ENCODE measurements at regions not wholly inside any gene's neighbourhood (a gene's known extent, or its start where the extent isn't known, plus 50 kb on each side); places are given as distances from the start of the nearest gene placed in this dataset.

DNA sequence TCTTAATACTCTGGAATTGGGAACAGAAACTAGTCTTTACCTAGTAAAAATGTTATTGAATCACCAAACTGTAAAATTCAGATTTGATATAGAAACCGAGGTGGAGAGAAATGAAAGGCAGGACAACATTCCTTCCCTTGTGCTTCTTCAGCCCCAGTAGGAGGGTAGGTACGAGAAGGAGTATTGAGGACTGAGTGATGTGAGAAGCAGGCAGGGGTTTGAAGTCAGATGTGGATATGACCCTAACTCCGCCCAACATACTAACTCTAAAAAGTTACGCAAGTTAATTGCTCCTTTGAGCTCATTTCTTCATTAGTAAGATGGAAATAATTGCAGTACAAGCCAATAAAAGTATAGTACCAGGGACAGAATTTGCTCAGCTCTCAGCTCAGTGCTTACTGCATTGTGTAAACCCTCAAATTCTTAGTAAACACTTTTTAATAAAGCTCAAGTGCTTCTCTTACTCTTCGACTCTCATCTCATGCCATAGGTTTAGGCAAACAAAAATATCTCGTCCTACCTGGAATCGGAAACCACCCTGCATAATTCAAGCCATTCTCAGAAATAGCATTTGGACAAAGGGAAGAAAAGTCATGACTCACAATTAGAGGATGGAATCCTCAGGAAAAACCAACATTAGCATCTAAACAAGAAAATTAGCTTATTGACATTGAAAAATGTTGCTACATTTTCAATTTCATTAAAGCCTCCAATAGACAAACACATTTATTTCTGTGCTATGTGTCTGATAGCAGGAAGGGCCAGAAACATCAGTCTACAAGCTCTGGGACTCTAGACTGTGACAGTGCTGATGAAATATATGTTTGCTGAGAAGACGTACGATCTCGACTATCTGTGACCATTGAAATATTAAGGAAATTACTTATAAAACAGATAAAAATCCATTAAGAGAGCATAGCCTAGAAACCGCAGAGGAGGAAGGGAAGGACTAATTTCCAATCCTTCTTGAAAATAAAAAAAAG lies 161.3 kb downstream of the HNMT start:
- H3K9me3 ChIP-seq (replicated peaks; ENCODE audit: low read length): no peaks in the 10 kb centered on the region

DNA sequence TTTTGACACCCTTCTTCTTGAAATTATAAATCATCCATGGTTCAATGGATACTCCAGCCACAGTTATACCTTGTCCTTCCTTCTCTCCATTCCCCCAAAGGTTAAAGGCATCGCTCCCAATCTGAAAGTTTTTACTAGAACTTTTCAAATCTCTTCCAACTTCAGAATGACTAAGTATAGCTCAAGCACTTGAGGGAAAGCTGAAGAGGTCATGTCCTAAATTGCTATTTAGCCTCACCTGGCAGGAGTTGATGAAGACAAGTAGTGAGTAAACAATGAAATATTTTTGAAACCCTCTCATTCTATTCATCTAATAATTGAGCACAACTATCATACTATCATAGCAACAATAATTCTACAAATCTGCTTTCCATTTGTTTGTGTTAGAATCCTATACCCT lies 167.8 kb downstream of the HNMT start:
- Histone ChIP-seq H3K4me3 (ENCODE audit: low read length) (no peak overlapping the region), H3K4me2 (ENCODE audit: low read length) (no peak overlapping the region), H3K36me3 (ENCODE audit: insufficient read depth, low read length) (no peaks in the 10 kb centered on the region), H3K9me3 (replicated peaks; ENCODE audit: low read length) (no peaks in the 10 kb centered on the region), H3K9ac (ENCODE audit: low read depth, low read length) (no peak overlapping the region), H3K4me1 (ENCODE audit: control insufficient read depth, insufficient read depth, low read length) (no peaks in the 10 kb centered on the region), H3K27me3 (ENCODE audit: control insufficient read depth, insufficient read depth, low read length) (no peaks in the 10 kb centered on the region)

More for the DNA sequence above, 161.3 kb downstream of the HNMT start:
- Histone ChIP-seq H3K4me3 (ENCODE audit: low read length) (no peak overlapping the region), H3K36me3 (ENCODE audit: insufficient read depth, low read length) (no peaks in the 10 kb centered on the region), H3K4me2 (ENCODE audit: low read length) (no peak overlapping the region), H3K4me1 (ENCODE audit: control insufficient read depth, insufficient read depth, low read length) (no peaks in the 10 kb centered on the region), H3K27me3 (ENCODE audit: control insufficient read depth, insufficient read depth, low read length) (no peaks in the 10 kb centered on the region), H3K9ac (ENCODE audit: low read depth, low read length) (no peak overlapping the region)

DNA sequence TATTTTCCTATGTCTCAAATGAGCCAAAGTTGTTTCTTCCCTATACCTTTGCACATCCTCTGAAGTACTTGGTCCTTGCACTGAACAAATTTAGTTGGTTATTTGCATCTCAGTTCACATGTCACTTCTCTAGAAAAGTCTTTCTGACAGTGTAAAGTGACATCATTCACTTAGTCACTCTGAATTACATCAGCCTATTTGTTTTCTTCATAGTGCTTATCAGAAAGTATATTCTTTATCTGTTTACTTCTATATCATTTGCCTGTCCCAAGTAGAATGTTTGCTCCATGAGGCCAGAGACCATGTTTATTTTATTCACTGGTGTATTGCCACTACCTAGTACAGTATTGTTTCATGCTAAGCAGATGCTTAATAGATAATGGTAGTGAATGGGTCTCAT lies 173.7 kb downstream of the HNMT start:
- Histone ChIP-seq H3K4me2 (ENCODE audit: low read length) (no peak overlapping the region), H3K4me3 (ENCODE audit: low read length) (no peak overlapping the region), H3K36me3 (ENCODE audit: insufficient read depth, low read length) (no peaks in the 10 kb centered on the region), H3K27me3 (ENCODE audit: control insufficient read depth, insufficient read depth, low read length) (no peaks in the 10 kb centered on the region), H3K4me1 (ENCODE audit: control insufficient read depth, insufficient read depth, low read length) (no peaks in the 10 kb centered on the region), H3K9ac (ENCODE audit: low read depth, low read length) (no peak overlapping the region), H3K9me3 (replicated peaks; ENCODE audit: low read length) (no peaks in the 10 kb centered on the region)

DNA sequence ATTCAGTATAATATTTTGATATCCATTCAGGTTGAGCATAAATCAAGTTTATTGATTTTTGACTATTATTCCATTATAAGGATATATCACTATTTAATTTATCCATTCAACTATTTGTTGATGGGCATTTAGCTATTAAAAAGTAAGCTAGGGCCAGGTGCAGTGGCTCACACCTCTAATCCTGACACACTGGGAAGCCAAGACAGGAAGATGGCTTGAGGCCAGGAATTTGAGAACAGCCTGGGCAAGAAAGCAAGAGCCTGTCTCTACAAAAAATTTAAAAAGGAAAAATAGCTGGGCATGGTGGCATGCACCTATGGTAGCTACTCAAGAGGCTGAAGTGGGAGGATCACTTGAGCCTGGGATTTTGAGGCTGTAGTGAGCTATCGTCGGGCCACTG lies 183.5 kb downstream of the HNMT start:
- no peak overlapping the region for H3K4me3 ChIP-seq (ENCODE audit: low read length)
- H3K9me3 ChIP-seq (replicated peaks; ENCODE audit: low read length): no peaks in the 10 kb centered on the region
- H3K9ac ChIP-seq (ENCODE audit: low read depth, low read length): no peak overlapping the region
- no peaks in the 10 kb centered on the region for H3K27me3 ChIP-seq (ENCODE audit: control insufficient read depth, insufficient read depth, low read length)
- no peak overlapping the region for H3K4me2 ChIP-seq (ENCODE audit: low read length)
- H3K4me1 ChIP-seq (ENCODE audit: control insufficient read depth, insufficient read depth, low read length): no peaks in the 10 kb centered on the region
- H3K36me3 ChIP-seq (ENCODE audit: insufficient read depth, low read length): no peaks in the 10 kb centered on the region

DNA sequence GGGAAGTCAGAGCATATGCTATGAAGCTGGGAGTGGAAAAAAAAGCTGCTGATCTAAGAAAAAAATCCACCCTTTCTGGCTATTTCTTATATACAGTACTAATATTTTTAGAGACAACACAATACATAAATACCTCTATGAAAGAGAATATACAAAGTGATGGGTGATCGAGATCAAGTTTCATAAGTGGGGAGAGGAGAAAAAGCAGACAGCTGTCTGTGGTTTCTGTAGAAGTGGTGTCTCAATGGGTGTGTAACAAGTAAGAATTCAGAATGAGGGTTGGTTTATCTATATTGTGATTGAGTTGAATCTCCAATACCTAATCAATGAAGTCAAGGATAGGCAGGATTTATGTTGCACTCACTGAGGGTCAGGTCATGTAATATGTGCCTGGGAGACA lies 191.0 kb downstream of the HNMT start:
- H3K36me3 ChIP-seq (ENCODE audit: insufficient read depth, low read length): no peaks in the 10 kb centered on the region
- H3K9ac ChIP-seq (ENCODE audit: low read depth, low read length): no peak overlapping the region
- no peaks in the 10 kb centered on the region for H3K4me1 ChIP-seq (ENCODE audit: control insufficient read depth, insufficient read depth, low read length)
- H3K4me3 ChIP-seq (ENCODE audit: low read length): no peak overlapping the region
- H3K4me2 ChIP-seq (ENCODE audit: low read length): no peak overlapping the region
- H3K9me3 ChIP-seq (replicated peaks; ENCODE audit: low read length): no peaks in the 10 kb centered on the region
- no peaks in the 10 kb centered on the region for H3K27me3 ChIP-seq (ENCODE audit: control insufficient read depth, insufficient read depth, low read length)

DNA sequence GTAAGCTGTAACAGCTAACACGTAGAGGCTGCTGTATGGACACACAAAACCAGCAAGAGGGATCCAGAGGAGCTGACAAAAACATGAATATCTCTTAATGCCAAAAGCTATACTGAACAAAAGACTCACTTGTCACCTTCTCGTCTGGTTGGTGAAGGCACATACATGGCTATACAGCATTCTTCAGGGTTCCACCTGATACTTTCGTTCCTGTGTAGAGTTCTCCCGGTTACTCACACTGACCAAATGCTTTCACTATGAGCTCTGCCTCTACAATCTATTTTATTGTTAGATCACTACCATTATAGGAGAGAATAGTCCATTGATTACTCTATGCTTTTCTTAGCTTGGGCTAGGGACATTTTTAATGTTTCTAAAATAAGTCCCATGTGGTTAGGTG lies 193.1 kb downstream of the HNMT start:
- Histone ChIP-seq H3K4me1 (ENCODE audit: control insufficient read depth, insufficient read depth, low read length) (no peaks in the 10 kb centered on the region), H3K9me3 (replicated peaks; ENCODE audit: low read length) (no peaks in the 10 kb centered on the region), H3K36me3 (ENCODE audit: insufficient read depth, low read length) (no peaks in the 10 kb centered on the region), H3K9ac (ENCODE audit: low read depth, low read length) (no peak overlapping the region), H3K27me3 (ENCODE audit: control insufficient read depth, insufficient read depth, low read length) (no peaks in the 10 kb centered on the region), H3K4me3 (ENCODE audit: low read length) (no peak overlapping the region), H3K4me2 (ENCODE audit: low read length) (no peak overlapping the region)

DNA sequence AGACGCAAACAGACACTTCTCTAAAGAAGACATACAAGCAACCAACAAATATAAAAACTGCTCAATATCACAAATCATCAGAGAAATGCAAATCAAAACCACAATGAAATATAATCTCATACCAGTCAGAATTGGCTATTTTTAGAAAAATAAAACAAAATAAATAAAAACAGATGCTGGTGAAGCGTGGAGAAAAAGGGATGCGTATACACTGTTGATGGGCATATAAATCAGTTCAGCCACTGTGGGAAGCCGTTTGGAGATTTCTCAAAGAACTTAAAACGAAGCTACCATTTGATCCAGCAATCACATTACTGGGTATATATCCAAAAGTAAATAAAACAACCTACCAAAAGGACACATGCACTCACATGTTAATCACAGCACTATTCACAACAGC lies 206.2 kb downstream of the HNMT start:
- Histone ChIP-seq H3K9ac (ENCODE audit: low read depth, low read length) (no peak overlapping the region), H3K36me3 (ENCODE audit: insufficient read depth, low read length) (no peaks in the 10 kb centered on the region), H3K4me3 (ENCODE audit: low read length) (no peak overlapping the region), H3K4me2 (ENCODE audit: low read length) (no peak overlapping the region), H3K4me1 (ENCODE audit: control insufficient read depth, insufficient read depth, low read length) (no peaks in the 10 kb centered on the region), H3K9me3 (replicated peaks; ENCODE audit: low read length) (peaks cover 4% of the 10 kb centered on the region), H3K27me3 (ENCODE audit: control insufficient read depth, insufficient read depth, low read length) (no peaks in the 10 kb centered on the region)

DNA sequence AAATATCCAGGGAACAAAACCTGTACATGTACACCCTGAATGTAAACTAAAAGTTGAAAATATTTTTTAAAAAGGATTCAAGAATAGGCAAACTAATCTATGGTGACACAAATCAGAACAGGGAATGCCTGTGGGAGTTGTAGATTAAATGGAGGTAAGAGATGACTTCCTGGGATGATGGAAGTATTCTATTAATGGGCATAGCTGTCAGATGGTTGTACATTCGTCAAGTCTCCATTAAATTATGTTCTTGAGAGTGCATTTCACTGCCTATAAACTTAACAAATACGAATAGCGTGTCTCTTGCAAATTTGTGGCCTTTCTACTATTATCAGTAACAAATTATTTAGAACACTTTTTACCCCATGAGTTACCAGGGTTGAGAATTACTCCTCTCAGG lies 207.0 kb downstream of the HNMT start:
- Histone ChIP-seq H3K4me2 (ENCODE audit: low read length) (no peak overlapping the region), H3K27me3 (ENCODE audit: control insufficient read depth, insufficient read depth, low read length) (no peaks in the 10 kb centered on the region), H3K9ac (ENCODE audit: low read depth, low read length) (no peak overlapping the region), H3K36me3 (ENCODE audit: insufficient read depth, low read length) (no peaks in the 10 kb centered on the region), H3K9me3 (replicated peaks; ENCODE audit: low read length) (no peaks in the 10 kb centered on the region), H3K4me1 (ENCODE audit: control insufficient read depth, insufficient read depth, low read length) (no peaks in the 10 kb centered on the region), H3K4me3 (ENCODE audit: low read length) (no peak overlapping the region)

DNA sequence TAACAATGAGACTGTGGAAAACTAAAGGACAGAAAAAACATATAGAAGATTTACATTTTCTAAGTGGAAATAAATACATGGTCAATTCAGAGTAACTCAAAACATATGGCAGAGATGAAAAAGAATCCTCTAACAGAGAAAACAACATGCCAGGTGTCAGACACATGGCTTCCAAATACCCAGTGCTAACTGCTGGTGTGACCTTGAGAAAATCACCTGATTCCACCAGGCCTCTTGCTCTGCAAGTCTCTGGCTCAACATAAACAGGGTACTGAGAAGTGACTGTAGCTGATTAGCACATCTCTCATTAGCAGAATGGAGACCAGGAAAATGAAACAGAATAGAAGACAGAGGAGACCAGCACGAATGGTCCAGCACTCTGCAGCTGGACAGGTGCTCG lies 210.8 kb downstream of the HNMT start:
- Histone ChIP-seq H3K4me2 (ENCODE audit: low read length) (no peak overlapping the region), H3K27me3 (ENCODE audit: control insufficient read depth, insufficient read depth, low read length) (no peaks in the 10 kb centered on the region)

DNA sequence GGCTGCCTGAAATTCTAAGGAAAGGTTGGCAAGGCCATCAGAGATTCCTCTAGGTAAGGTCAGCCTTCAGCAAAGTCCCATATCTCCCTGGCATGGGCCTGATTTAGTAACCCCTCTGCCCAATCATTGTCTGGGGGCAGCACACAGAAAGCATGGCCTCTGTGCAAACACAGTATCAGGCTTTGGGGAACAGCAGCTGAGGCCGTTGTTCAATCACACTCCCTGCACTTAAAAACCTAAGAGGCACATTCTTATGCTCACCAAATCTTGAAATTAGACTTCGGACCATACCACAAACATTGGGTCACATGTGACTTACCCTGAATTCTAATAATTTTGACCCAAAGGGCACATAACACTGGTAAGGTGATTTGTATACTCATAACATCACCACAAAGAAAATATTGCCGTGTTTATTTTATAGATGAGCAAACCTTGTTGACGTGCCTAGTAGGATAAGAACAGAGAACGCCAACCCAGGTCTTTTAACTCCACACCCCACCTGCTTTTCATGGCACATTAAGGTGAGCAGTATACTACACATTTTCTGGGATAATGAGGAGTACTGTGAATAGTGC lies 212.7 kb downstream of the HNMT start:
- Histone ChIP-seq H3K27me3 (ENCODE audit: control insufficient read depth, insufficient read depth, low read length) (no peaks in the 10 kb centered on the region), H3K4me1 (ENCODE audit: control insufficient read depth, insufficient read depth, low read length) (no peaks in the 10 kb centered on the region), H3K4me2 (ENCODE audit: low read length) (no peak overlapping the region), H3K4me3 (ENCODE audit: low read length) (no peak overlapping the region), H3K9me3 (replicated peaks; ENCODE audit: low read length) (no peaks in the 10 kb centered on the region), H3K36me3 (ENCODE audit: insufficient read depth, low read length) (no peaks in the 10 kb centered on the region), H3K9ac (ENCODE audit: low read depth, low read length) (no peak overlapping the region)

More for the DNA sequence above, 210.8 kb downstream of the HNMT start:
- no peak overlapping the region for H3K9ac ChIP-seq (ENCODE audit: low read depth, low read length)
- H3K9me3 ChIP-seq (replicated peaks; ENCODE audit: low read length): no peaks in the 10 kb centered on the region
- H3K4me1 ChIP-seq (ENCODE audit: control insufficient read depth, insufficient read depth, low read length): no peaks in the 10 kb centered on the region
- H3K36me3 ChIP-seq (ENCODE audit: insufficient read depth, low read length): no peaks in the 10 kb centered on the region
- no peak overlapping the region for H3K4me3 ChIP-seq (ENCODE audit: low read length)

DNA sequence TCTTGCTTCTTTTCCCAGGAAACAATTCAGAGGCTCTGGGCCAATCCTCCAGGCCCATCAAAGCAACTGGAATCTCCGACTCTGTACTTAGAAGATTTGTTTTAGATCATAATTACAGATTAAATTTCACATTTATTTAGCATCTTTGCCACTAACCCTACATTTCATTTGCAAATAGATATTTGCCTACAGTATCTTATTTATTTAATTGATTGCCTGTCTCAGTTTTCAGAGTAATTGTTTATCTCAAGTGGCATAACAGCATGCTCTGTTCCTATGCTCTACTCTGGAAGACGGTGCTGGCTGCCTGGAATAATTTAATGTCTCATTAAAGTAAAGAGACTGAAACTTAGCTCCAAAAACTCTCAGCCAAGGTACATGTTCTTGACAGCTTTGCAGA lies 213.4 kb downstream of the HNMT start:
- no peak overlapping the region for H3K4me3 ChIP-seq (ENCODE audit: low read length)
- H3K27me3 ChIP-seq (ENCODE audit: control insufficient read depth, insufficient read depth, low read length): no peaks in the 10 kb centered on the region
- H3K4me1 ChIP-seq (ENCODE audit: control insufficient read depth, insufficient read depth, low read length): no peaks in the 10 kb centered on the region
- no peaks in the 10 kb centered on the region for H3K9me3 ChIP-seq (replicated peaks; ENCODE audit: low read length)
- H3K9ac ChIP-seq (ENCODE audit: low read depth, low read length): no peak overlapping the region
- no peaks in the 10 kb centered on the region for H3K36me3 ChIP-seq (ENCODE audit: insufficient read depth, low read length)
- H3K4me2 ChIP-seq (ENCODE audit: low read length): no peak overlapping the region

Data from skeletal muscle satellite cell (primary cell).